GM12865 (cell line): ENCODE measurements at regions not wholly inside any gene's neighbourhood (a gene's known extent, or its start where the extent isn't known, plus 50 kb on each side); places are given as distances from the start of the nearest gene placed in this dataset.

Source experiments
- DNase-seq: peaks from one replicate; pipeline ENCODE4 v3.0.0; 2010; ENCODE audit warnings: low read depth
- H3K4me3 ChIP-seq: 2 replicates; pipeline ENCODE4 v1.5.1; 2011; ENCODE audit warnings: mild to moderate bottlenecking, low read depth, low read length, control low read depth
- CTCF ChIP-seq: IDR thresholded peaks from 2 replicates; pipeline ENCODE4 v1.5.1; 2011; ENCODE audit warnings: low read length, control low read depth, low read depth, inconsistent platforms; ENCODE audit not compliant: insufficient read depth; ENCODE audit errors: missing control alignments

GRCh38 chr18:76205906-76206305, 289.1 kb downstream of the ZNF516 start:
- H3K4me3 ChIP-seq, result no peak overlapping the region
- DNase-seq, result no peak
- no peak for TF ChIP-seq CTCF

- DNase-seq, result no peak
- no peak for TF ChIP-seq CTCF
- no peak overlapping the region for H3K4me3 ChIP-seq
Measured at GRCh38 chr18:76203552-76203951, 291.5 kb downstream of the ZNF516 start.

- TF ChIP-seq CTCF, result no peak
- no peak overlapping the region for H3K4me3 ChIP-seq
- DNase-seq, result no peak
Measured at GRCh38 chr18:76202322-76202721, 292.7 kb downstream of the ZNF516 start.

GRCh38 chr18:76195601-76196000, 299.4 kb downstream of the ZNF516 start:
- no peak overlapping the region for H3K4me3 ChIP-seq
- no peak for DNase-seq
- no peak for TF ChIP-seq CTCF

- no peak overlapping the region for H3K4me3 ChIP-seq
- TF ChIP-seq CTCF, result no peak
- no peak for DNase-seq
Measured at GRCh38 chr18:76188097-76188496, 306.9 kb downstream of the ZNF516 start.

GRCh38 chr18:76179257-76179656, 315.8 kb downstream of the ZNF516 start:
- DNase-seq, result no peak
- H3K4me3 ChIP-seq, result no peak overlapping the region

More at GRCh38 chr18:76179257-76179656, 315.8 kb downstream of the ZNF516 start:
- no peak for TF ChIP-seq CTCF
